Cardiac muscle cell (in vitro differentiated cells and primary cell): ENCODE measurements at regions not wholly inside any gene's neighbourhood (a gene's known extent, or its start where the extent isn't known, plus 50 kb on each side); places are given as distances from the start of the nearest gene placed in this dataset.
A peak's percentile ranks its signal among the peaks of the same experiment; 100 is the strongest.

ENCODE experiments used
- DNase-seq, 2 donors: peaks; one replicate each; pipeline versions ENCODE4 v3.0.0 to v3.0.0-alpha.2; 2010 to 2017; ENCODE audit warnings: low read depth in 1 of 2, low spot score in 1 of 2
- H3K27ac ChIP-seq: fragments of 200-600 bp; sonication (generic); 2 replicates; pipeline ENCODE4 v1.5.1; 2016
- H3K27me3 ChIP-seq: fragments of 200-600 bp; sonication (generic); 2 replicates; pipeline ENCODE4 v1.6.0; 2016; ENCODE audit warnings: control low read depth
- H3K36me3 ChIP-seq: fragments of 200-600 bp; sonication (generic); 2 replicates; pipeline ENCODE4 v1.5.1; 2016; ENCODE audit warnings: control low read depth
- H3K4me1 ChIP-seq: fragments of 200-600 bp; sonication (generic); 2 replicates; pipeline ENCODE4 v1.8.1; 2017; ENCODE audit warnings: low read depth, mild to moderate bottlenecking, mixed run types
- H3K4me3 ChIP-seq: fragments of 200-600 bp; sonication (generic); 2 replicates; pipeline ENCODE4 v1.5.1; 2016; ENCODE audit warnings: mild to moderate bottlenecking
- H3K9me3 ChIP-seq: fragments of 200-600 bp; sonication (generic); 2 replicates; pipeline ENCODE4 v1.5.1; 2017; ENCODE audit warnings: low read depth, mild to moderate bottlenecking, control low read depth
- CTCF ChIP-seq: IDR thresholded peaks from 2 replicates; pipeline ENCODE4 v1.5.1; 2012; ENCODE audit warnings: low read depth, mild to moderate bottlenecking, low read length

- H3K4me3 ChIP-seq = no peak overlapping the region
- no peaks in the 10 kb centered on the region for H3K27me3 ChIP-seq
- no peaks in the 10 kb centered on the region for H3K36me3 ChIP-seq
- no peaks in the 10 kb centered on the region for H3K4me1 ChIP-seq
- TF ChIP-seq CTCF = no peak
- no peaks in the 10 kb centered on the region for H3K9me3 ChIP-seq
- DNase-seq = no peak
- no peak overlapping the region for H3K27ac ChIP-seq
Observed at GRCh38 chr4:132506568-132506967, 642.5 kb upstream of the PCDH10 start.

- no peak for TF ChIP-seq CTCF
- Histone ChIP-seq H3K4me1 (no peaks in the 10 kb centered on the region), H3K4me3 (no peak overlapping the region), H3K27ac (no peak overlapping the region), H3K36me3 (no peaks in the 10 kb centered on the region), H3K27me3 (no peaks in the 10 kb centered on the region), H3K9me3 (no peaks in the 10 kb centered on the region)
- no peak for DNase-seq
Observed at GRCh38 chr4:132513491-132513890, 635.6 kb upstream of the PCDH10 start.

GRCh38 chr4:132526652-132527051 lies 622.4 kb upstream of the PCDH10 start:
- Histone ChIP-seq H3K4me1 (no peaks in the 10 kb centered on the region), H3K9me3 (no peaks in the 10 kb centered on the region), H3K36me3 (no peaks in the 10 kb centered on the region), H3K27me3 (no peaks in the 10 kb centered on the region), H3K4me3 (no peak overlapping the region), H3K27ac (no peak overlapping the region)
- DNase-seq = no peak
- no peak for TF ChIP-seq CTCF

GRCh38 chr4:132527817-132528216 lies 621.3 kb upstream of the PCDH10 start:
- TF ChIP-seq CTCF = no peak
- H3K9me3 ChIP-seq = no peaks in the 10 kb centered on the region
- no peaks in the 10 kb centered on the region for H3K4me1 ChIP-seq
- H3K36me3 ChIP-seq = no peaks in the 10 kb centered on the region
- no peaks in the 10 kb centered on the region for H3K27me3 ChIP-seq
- no peak for DNase-seq
- no peak overlapping the region for H3K27ac ChIP-seq
- H3K4me3 ChIP-seq = no peak overlapping the region

- no peak for TF ChIP-seq CTCF
- H3K4me1 ChIP-seq = no peaks in the 10 kb centered on the region
- H3K27ac ChIP-seq = no peak overlapping the region
- no peak overlapping the region for H3K4me3 ChIP-seq
- no peak for DNase-seq
- H3K36me3 ChIP-seq = no peaks in the 10 kb centered on the region
- H3K27me3 ChIP-seq = no peaks in the 10 kb centered on the region
- H3K9me3 ChIP-seq = no peaks in the 10 kb centered on the region
Observed at GRCh38 chr4:132530861-132531260, 618.2 kb upstream of the PCDH10 start.

GRCh38 chr4:132540268-132540667 lies 608.8 kb upstream of the PCDH10 start:
- Histone ChIP-seq H3K27me3 (no peaks in the 10 kb centered on the region), H3K4me3 (no peak overlapping the region), H3K9me3 (no peaks in the 10 kb centered on the region), H3K27ac (no peak overlapping the region), H3K4me1 (no peaks in the 10 kb centered on the region), H3K36me3 (no peaks in the 10 kb centered on the region)
- peak in 1 of 2 donors; percentile 19 for DNase-seq
- no peak for TF ChIP-seq CTCF
